Heart right ventricle (tissue), 16 donors: ENCODE measurements at regions not wholly inside any gene's neighbourhood (a gene's known extent, or its start where the extent isn't known, plus 50 kb on each side); places are given as distances from the start of the nearest gene placed in this dataset.

Experiments used
- ATAC-seq, 8 donors: fragments of 200-7000 bp; cut with Tn5 transposase; one replicate each; pipeline ENCODE4 v1.9.1; 2020; ENCODE audit warnings: mild to moderate bottlenecking in 8 of 8, moderate library complexity in 8 of 8, moderate number of reproducible peaks in 1 of 8
- DNase-seq, 2 donors: peaks; one replicate each; pipeline ENCODE4 v3.0.0-alpha.2; 2020
- H3K27ac ChIP-seq, 10 donors: fragments of 200-600 bp; sonication (generic) in 2 of 10; one replicate each; pipeline versions ENCODE4 v1.5.0 to v1.8.0; 2020 to 2022; ENCODE audit warnings: mild to moderate bottlenecking in 3 of 10
- H3K27me3 ChIP-seq, 7 donors: fragments of 200-600 bp; one replicate each; pipeline ENCODE4 v1.8.0; 2021 to 2022; ENCODE audit warnings: mild to moderate bottlenecking in 2 of 7
- H3K36me3 ChIP-seq, 9 donors: fragments of 200-600 bp; sonication (generic) in 1 of 9; one replicate each; pipeline versions ENCODE4 v1.5.0 to v1.8.0; 2020 to 2022; ENCODE audit warnings: mild to moderate bottlenecking in 2 of 9
- H3K4me1 ChIP-seq, 9 donors: fragments of 200-600 bp; sonication (generic) in 1 of 9; one replicate each; pipeline versions ENCODE4 v1.5.0 to v1.8.0; 2020 to 2022; ENCODE audit warnings: mild to moderate bottlenecking in 4 of 9
- H3K4me3 ChIP-seq, 10 donors: fragments of 200-600 bp; sonication (generic) in 2 of 10; one replicate each; pipeline versions ENCODE4 v1.5.0 to v1.8.0; 2020 to 2022; ENCODE audit warnings: mild to moderate bottlenecking in 7 of 10, moderate library complexity in 2 of 10
- H3K9me3 ChIP-seq, 11 donors: fragments of 200-600 bp in 10 of 11; sonication (generic) in 2 of 11; one replicate each; pipeline versions ENCODE4 v1.5.0 to v1.8.0; 2013 to 2022; ENCODE audit warnings: mild to moderate bottlenecking in 2 of 11, control low read depth in 1 of 11, moderate library complexity in 1 of 11
- WGBS, 2 donors: extraction: QIAGEN DNeasy Blood & Tissue Kit; methylation state at CpG; one replicate each; pipeline ENCODE4 v1.1.7; 2013; ENCODE audit warnings: inconsistent platforms in 1 of 2; 5-methylcytosine and 5-hydroxymethylcytosine counted together
- intact Hi-C, 10 donors: fragments of 100-400 bp; cut with DNase I; formaldehyde crosslinking; loops; one replicate each; pipeline versions ENCODE4 v1.11.1 to v1.14.2; 2022
- TF ChIP-seq, protein P1 (sequence below), 9 donors: fragments of 200-600 bp; sonication (generic) in 2 of 9; IDR thresholded peaks; one replicate each; pipeline versions ENCODE4 v1.5.0 to v1.8.0; 2021 to 2022; ENCODE audit warnings: antibody characterized with exemption in 9 of 9, mild to moderate bottlenecking in 5 of 9, moderate library complexity in 1 of 9
- donor health status: Arrhythmogenic right ventricular cardiomyopathy.
- donor health status: ischemic (EF 13 %, LVEDD 7.1; RV severe dilation, severe dysfunction).
- donor health status: healthy with polysubstance abuse.
- donor health status: DM: no; HTN: yes; CAD: no.
- donor health status: DM: no; HTN: no; CAD: no.
- donor health status: ischemic (EF 25% LVEDD 6.9; RV normal size, moderate dysfunction).
- donor health status: ischemic (EF 25% LVEDD 5.7; RV mildly dilated, moderate dysfunction).
- donor health status: healthy.
- donor health status: DM: yes; HTN: yes; CAD: no.
- donor health status: Ischemic cardiomyopathy.
- donor health status: ischemic (EF 35%, LVEDD 5.7; RV mildly dilated, moderate dysfunction).
- donor health status: nonischemic (EF 11% LVEDD 7.7; RV severe dilation, severe dysfunction).
- donor health status: DM: yes; HTN: yes; CAD: no.
- donor health status: PGD.
- donor health status: ischemic (EF 29% LVEDD 5.4; RV normal size, mild dysfunction).
- donor health status: nonischemic (EF 23%, LVEDD 6.1; RV moderate dilation, normal function).

DNA sequence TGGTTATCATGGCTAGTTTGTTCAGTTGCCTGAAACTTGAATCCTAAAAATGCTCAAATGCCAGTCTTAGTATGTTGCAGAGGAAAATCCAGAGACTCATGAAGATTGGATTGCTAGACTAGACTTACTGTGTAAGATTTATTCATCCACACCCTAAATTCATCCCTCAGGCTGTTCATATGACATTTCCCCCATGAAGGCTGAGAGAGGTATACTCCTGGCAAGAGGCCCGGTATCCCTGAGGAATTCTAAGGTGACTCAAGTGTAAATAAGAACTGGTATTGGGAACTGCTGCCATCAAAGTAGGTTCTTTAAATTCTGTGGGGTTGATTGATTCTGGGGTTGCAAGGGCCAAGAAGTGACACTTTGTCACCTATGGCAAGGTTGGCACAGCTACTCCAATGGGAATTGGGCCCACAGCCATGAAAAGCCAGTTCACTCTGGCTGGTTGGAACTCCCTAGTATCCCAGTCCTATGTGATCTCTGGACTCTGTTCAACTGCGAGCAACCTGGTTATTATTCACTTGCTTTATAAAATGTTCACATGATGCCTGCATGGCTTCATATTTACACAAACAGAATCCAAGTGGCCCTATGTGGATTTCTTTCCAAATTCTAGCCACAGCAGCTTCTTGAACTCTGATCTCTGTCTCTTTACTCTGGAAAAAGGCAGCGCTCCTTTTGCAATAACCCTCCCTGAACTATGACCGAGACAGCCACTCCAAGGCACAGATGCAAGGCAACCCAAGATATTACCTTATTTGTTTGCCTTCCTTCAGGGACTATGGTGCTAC, 429.1 kb downstream of the CBLN2 start:
- no peak for DNase-seq
- intact Hi-C loops, result no loop called here

DNA sequence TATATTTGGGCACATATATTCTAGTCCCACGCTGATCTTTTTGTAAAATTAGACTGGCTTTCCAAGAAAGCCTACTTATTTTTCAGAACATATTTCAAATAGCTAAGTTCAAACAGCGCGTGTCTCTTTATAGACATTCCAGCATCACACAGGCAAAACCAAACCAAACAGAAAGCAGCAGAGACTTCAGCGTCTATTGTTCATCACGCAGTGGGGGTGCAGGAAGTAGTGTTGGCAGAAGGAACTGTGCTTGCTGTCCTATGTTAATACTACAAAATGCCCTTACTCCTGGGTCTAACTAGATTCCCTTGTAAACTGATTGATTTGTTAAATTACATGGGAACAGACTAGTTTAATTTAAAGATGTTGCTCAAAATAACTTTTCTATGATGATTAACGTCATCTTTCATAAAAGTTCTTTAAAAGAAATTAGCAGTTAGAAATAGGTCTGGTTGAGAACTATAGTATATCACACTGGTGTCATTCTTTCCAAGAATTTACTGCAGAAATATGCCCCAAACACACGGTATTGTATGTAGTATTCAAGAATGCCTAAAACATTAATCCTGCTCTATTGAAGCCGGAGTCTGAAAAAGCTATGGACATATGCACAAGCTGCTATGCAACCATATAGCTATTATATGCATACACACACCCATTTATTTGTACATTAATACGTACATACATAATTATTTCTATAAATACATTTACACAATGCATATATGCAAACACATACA, 436.3 kb downstream of the CBLN2 start:
- Histone ChIP-seq H3K4me3 (no peak overlapping the region), H3K27ac (no peak overlapping the region), H3K27me3 (no peaks in the 10 kb centered on the region), H3K36me3 (no peaks in the 10 kb centered on the region), H3K4me1 (no peaks in the 10 kb centered on the region), H3K9me3 (no peaks in the 10 kb centered on the region)
- TF ChIP-seq, protein P1, sequence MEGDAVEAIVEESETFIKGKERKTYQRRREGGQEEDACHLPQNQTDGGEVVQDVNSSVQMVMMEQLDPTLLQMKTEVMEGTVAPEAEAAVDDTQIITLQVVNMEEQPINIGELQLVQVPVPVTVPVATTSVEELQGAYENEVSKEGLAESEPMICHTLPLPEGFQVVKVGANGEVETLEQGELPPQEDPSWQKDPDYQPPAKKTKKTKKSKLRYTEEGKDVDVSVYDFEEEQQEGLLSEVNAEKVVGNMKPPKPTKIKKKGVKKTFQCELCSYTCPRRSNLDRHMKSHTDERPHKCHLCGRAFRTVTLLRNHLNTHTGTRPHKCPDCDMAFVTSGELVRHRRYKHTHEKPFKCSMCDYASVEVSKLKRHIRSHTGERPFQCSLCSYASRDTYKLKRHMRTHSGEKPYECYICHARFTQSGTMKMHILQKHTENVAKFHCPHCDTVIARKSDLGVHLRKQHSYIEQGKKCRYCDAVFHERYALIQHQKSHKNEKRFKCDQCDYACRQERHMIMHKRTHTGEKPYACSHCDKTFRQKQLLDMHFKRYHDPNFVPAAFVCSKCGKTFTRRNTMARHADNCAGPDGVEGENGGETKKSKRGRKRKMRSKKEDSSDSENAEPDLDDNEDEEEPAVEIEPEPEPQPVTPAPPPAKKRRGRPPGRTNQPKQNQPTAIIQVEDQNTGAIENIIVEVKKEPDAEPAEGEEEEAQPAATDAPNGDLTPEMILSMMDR (IDR thresholded peaks at IDR 0.05), result no peak
- intact Hi-C loops, result no loop called here
- DNase-seq, result no peak
- ATAC-seq, result no peak
- 35 to 39% methylated on average over 9 of the region's 9 CpGs for WGBS, 2 donors

More for the DNA sequence above, 429.1 kb downstream of the CBLN2 start:
- TF ChIP-seq, protein P1 (IDR thresholded peaks at IDR 0.05), result no peak
- no peak for ATAC-seq
- Histone ChIP-seq H3K4me1 (no peaks in the 10 kb centered on the region), H3K27ac (no peak overlapping the region), H3K36me3 (no peaks in the 10 kb centered on the region), H3K4me3 (no peak overlapping the region), H3K9me3 (peaks cover 0 to 4% (median 0%) of the 10 kb centered on the region in 11 donors), H3K27me3 (no peaks in the 10 kb centered on the region)
- WGBS, 2 donors, result 86% methylated on average over 4 of the region's 4 CpGs

DNA sequence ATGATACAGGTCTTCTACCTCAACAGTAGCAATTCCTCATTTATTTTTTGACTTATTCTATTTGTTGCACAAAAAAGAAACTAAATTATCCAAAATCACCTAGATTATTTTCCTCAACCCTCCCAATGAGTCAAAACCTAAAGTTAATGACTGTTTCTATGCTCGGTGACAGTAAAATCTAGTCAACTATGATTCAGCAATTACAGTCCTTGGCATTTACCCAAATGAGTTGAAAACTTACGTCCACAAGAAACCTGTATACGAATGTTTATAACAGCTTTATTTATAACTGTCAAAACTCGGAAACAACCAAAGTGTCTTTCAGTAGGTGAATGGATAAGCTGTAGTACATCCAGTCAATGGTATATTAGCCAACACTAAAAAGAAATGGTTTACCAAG, 439.3 kb downstream of the CBLN2 start:
- Histone ChIP-seq H3K27me3 (no peaks in the 10 kb centered on the region), H3K27ac (no peak overlapping the region), H3K4me1 (no peaks in the 10 kb centered on the region), H3K9me3 (no peaks in the 10 kb centered on the region), H3K4me3 (no peak overlapping the region), H3K36me3 (no peaks in the 10 kb centered on the region)
- intact Hi-C loops, result no loop called here
- WGBS, 2 donors, result 84 to 89% methylated on average over 4 of the region's 4 CpGs
- DNase-seq (no peak), ATAC-seq (no peak)
- TF ChIP-seq, protein P1 (IDR thresholded peaks at IDR 0.05), result no peak

DNA sequence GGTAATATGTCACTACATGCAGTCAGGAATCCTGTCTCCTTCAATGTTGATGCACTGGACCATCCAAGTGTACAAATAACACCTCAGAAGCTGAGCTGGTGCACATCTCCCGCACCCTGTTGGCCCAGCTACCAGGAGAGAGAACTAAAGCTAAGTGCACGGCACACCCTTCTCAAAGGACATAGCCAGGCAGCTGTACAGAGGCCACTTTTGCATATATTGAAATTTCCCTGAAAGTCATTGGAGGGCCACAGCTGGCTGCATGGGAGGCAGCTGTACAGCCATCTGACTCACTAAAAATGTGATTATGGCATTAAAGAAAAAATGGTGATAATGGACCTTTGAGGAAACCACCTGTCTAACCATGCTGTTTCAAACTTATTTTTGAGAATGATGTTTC, 441.7 kb downstream of the CBLN2 start:
- H3K27ac ChIP-seq, result no peak overlapping the region
- no peak overlapping the region for H3K4me3 ChIP-seq
- no peaks in the 10 kb centered on the region for H3K4me1 ChIP-seq
- WGBS, 2 donors, result 38 to 45% methylated on average over 2 of the region's 2 CpGs
- TF ChIP-seq, protein P1 (IDR thresholded peaks at IDR 0.05), result no peak
- no peak for ATAC-seq
- intact Hi-C loops, result no loop called here
- DNase-seq, result no peak
- H3K36me3 ChIP-seq, result no peaks in the 10 kb centered on the region
- peaks cover 0 to 4% (median 0%) of the 10 kb centered on the region in 11 donors for H3K9me3 ChIP-seq
- no peaks in the 10 kb centered on the region for H3K27me3 ChIP-seq
